Naive thymus-derived CD8-positive, alpha-beta T cell (primary cell): ENCODE measurements at regions not wholly inside any gene's neighbourhood (a gene's known extent, or its start where the extent isn't known, plus 50 kb on each side); places are given as distances from the start of the nearest gene placed in this dataset.
"Not testable (repeated sequence)": the region's sequence is repeated elsewhere in the genome, so short reads cannot be mapped to it uniquely, and the experiment has no call there.

Source experiments
- ATAC-seq, 2 donors: fragments of 150-1000 bp; cut with Tn5 transposase in 1 of 2; sonication (Bioruptor Pico), chemical (Tn5 transposase) in 1 of 2; 1 replicate in 1 of 2; 2 replicates in 1 of 2; pipeline ENCODE4 v1.10.0; 2021; ENCODE audit warnings: mild to moderate bottlenecking in 2 of 2, moderate library complexity in 2 of 2
- POLR2A ChIA-PET: fragments of 350-600 bp; sonication (Branson Sonifier 250); formaldehyde crosslinking; loops from one replicate; lab custom pipeline; 2021; ENCODE audit warnings: antibody characterized with exemption; lab: Charles Lee
- DNase-seq, 10 donors: peaks; one replicate each; pipeline versions ENCODE4 v3.0.0 to v3.0.0-alpha.2; 2020 to 2022
- H3K27ac Mint-ChIP-seq, 10 donors: one replicate each; pipeline ENCODE4 v1.8.0; 2020 to 2022; ENCODE audit warnings: mild to moderate bottlenecking in 10 of 10, mixed read lengths in 10 of 10, moderate library complexity in 4 of 10, inconsistent platforms in 1 of 10
- H3K27me3 Mint-ChIP-seq, 5 donors: one replicate each; pipeline ENCODE4 v1.8.0; 2021 to 2022; ENCODE audit warnings: mixed read lengths in 5 of 5
- H3K36me3 Mint-ChIP-seq, 3 donors: one replicate each; pipeline ENCODE4 v1.8.0; 2020 to 2022; ENCODE audit warnings: mixed read lengths in 3 of 3, mild to moderate bottlenecking in 2 of 3, inconsistent platforms in 1 of 3
- H3K4me1 Mint-ChIP-seq, 4 donors: one replicate each; pipeline ENCODE4 v1.8.0; 2021 to 2022; ENCODE audit warnings: mixed read lengths in 4 of 4
- H3K4me3 Mint-ChIP-seq, 10 donors: one replicate each; pipeline ENCODE4 v1.8.0; 2020 to 2022; ENCODE audit warnings: mild to moderate bottlenecking in 10 of 10, mixed read lengths in 10 of 10, moderate library complexity in 6 of 10, inconsistent platforms in 1 of 10
- H3K9me3 Mint-ChIP-seq, 9 donors: one replicate each; pipeline ENCODE4 v1.8.0; 2020 to 2022; ENCODE audit warnings: mixed read lengths in 9 of 9, mild to moderate bottlenecking in 3 of 9, inconsistent platforms in 1 of 9, moderate library complexity in 1 of 9

DNA sequence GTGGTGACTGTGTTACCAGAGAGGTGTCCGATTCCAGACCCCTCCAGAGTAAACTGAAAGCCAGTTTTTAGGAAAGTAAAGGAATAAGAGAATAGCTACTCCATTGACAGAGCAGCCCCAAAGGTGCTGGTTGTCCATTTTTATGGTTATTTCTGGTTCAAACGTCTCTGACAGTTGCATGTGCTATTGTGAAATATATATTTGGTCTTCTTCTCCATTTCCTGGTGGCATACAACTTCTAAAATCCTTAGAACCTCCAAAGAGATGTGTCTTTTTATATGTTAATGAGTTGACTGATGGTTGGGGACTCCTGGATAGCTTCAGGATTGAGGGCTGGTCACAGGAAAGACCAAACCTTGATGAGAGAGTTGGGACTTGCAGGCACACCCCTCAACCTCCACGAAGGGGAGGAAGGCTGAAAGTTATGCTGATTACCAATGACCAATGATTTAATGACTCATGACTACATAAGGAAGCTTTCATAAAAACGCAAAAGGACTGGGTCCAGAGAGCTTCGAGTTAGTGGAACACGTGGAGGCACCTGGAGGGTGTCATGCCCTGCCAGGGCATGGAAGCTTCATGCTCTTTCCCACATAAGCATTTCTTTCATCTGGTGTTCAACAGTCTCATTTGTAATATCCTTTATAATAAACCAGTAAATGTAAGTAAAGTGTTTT lies 100.7 kb downstream of the SLC16A1 start:
- no peaks in the 10 kb centered on the region for H3K36me3 Mint-ChIP-seq
- H3K4me3 Mint-ChIP-seq: peak overlapping the region in 1 of 10 donors; percentile 32
- H3K4me1 Mint-ChIP-seq: peaks cover 0 to 5% (median 0%) of the 10 kb centered on the region in 4 donors
- no peak for DNase-seq
- H3K9me3 Mint-ChIP-seq: no peaks in the 10 kb centered on the region
- no peak overlapping the region for H3K27ac Mint-ChIP-seq
- POLR2A ChIA-PET: no interaction called here
- no peak for ATAC-seq
- H3K27me3 Mint-ChIP-seq: peaks cover 11 to 43% (median 25%) of the 10 kb centered on the region in 5 donors

DNA sequence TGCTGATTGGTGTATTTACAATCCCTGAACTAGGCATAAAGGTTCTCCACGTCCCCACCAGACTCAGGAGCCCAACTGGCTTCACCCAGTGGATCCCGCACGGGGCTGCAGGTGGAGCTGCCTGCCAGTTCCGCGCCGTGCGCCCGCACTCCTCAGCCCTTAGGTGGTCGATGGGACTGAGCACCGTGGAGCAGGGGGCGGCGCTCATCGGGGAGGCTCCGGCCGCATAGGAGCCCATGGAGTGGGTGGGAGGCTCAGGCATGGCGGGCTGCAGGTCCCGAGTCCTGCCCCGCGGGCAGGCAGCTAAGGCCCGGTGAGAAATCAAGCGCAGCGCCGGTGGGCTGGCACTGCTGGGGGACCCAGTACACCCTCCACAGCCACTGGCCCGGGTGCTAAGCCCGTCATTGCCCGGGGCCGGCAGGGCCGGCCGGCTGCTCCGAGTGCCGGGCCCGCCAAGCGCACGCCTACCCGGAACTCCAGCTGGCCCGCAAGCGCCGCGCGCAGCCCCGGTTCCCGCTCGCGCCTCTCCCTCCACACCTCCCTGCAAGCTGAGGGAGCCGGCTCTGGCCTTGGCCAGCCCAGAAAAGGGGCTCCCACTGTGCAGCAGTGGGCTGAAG lies 101.5 kb downstream of the SLC16A1 start:
- H3K27ac Mint-ChIP-seq, DNase-seq, H3K9me3 Mint-ChIP-seq, ATAC-seq, H3K4me1 Mint-ChIP-seq, POLR2A ChIA-PET, H3K36me3 Mint-ChIP-seq: not testable (repeated sequence)
- Mint-ChIP-seq H3K27me3 (peaks cover 12 to 51% (median 31%) of the 10 kb centered on the region in 5 donors), H3K4me3 (peak overlapping the region in 1 of 10 donors; percentile 32)

DNA sequence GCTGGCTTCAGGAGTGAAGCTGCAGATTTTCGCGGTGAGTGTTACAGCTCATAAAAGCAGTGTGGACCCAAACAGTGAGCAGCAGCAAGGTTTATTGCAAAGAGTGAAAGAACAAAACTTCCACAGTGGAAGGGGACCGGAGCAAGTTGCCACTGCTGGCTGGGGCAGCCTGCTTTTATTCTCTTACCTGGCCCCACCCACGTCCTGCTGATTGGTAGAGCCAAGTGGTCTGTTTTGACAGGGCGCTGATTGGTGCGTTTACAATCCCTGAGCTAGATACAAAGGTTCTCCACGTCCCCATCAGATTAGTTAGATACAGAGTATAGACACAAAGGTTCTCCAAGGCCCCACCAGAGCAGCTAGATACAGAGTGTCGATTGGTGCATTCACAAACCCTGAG lies 102.1 kb downstream of the SLC16A1 start:
- H3K27ac Mint-ChIP-seq, ATAC-seq, POLR2A ChIA-PET, H3K4me1 Mint-ChIP-seq, DNase-seq, H3K36me3 Mint-ChIP-seq, H3K9me3 Mint-ChIP-seq: not testable (repeated sequence)
- Mint-ChIP-seq H3K4me3 (peak overlapping the region in 1 of 10 donors; percentile 9), H3K27me3 (peaks cover 14 to 57% (median 33%) of the 10 kb centered on the region in 5 donors)

DNA sequence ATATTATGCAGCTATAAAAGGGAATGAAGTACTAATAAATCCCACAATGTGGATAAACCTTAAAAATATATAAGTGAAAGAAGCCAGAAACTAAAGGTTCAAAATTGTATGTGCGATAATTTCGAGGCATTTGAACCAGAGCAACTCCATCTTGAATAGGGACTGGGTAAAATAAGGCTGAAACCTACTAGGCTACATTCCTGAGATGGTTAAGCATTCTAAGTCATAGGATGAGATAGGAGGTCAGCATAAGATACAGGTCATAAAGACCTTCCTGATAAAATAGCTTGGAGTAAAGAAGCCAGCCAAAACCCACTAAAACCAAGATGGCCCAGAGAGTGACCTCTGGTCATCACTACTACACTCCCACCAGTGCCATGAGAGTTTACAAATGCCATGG lies 103.1 kb downstream of the SLC16A1 start:
- Mint-ChIP-seq H3K9me3 (peaks cover 0 to 1% (median 0%) of the 10 kb centered on the region in 9 donors), H3K27me3 (peaks cover 14 to 66% (median 33%) of the 10 kb centered on the region in 5 donors), H3K4me1 (peaks cover 0 to 9% (median under 1%) of the 10 kb centered on the region in 4 donors), H3K27ac (no peak overlapping the region), H3K4me3 (no peak overlapping the region), H3K36me3 (no peaks in the 10 kb centered on the region)
- POLR2A ChIA-PET: no interaction called here
- no peak for ATAC-seq
- DNase-seq: no peak

DNA sequence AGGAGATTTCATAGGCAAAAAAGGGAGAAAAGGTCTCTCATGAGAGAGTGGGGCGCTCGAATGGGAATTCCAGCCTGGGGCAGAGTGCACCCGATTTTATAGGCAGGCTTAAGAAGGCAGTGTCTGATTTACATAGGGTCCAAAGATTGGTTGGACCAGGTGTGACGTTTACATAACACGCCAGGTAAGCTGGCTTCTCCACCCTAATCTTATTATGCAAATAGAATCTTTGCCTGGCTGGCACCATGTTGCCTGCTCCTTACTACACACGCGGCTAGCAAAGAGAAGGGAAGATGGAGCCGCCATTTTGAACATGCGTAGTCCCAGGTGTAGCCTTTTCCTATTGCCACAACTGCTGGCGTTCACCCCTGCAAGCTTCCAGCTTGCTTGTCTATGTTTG lies 103.7 kb downstream of the SLC16A1 start:
- peaks cover 0 to 9% (median under 1%) of the 10 kb centered on the region in 4 donors for H3K4me1 Mint-ChIP-seq
- H3K36me3 Mint-ChIP-seq: no peaks in the 10 kb centered on the region
- H3K27me3 Mint-ChIP-seq: peaks cover 13 to 66% (median 33%) of the 10 kb centered on the region in 5 donors
- POLR2A ChIA-PET: no interaction called here
- peaks cover 0 to 1% (median 0%) of the 10 kb centered on the region in 9 donors for H3K9me3 Mint-ChIP-seq
- no peak overlapping the region for H3K4me3 Mint-ChIP-seq
- DNase-seq: no peak
- ATAC-seq: no peak
- H3K27ac Mint-ChIP-seq: no peak overlapping the region

DNA sequence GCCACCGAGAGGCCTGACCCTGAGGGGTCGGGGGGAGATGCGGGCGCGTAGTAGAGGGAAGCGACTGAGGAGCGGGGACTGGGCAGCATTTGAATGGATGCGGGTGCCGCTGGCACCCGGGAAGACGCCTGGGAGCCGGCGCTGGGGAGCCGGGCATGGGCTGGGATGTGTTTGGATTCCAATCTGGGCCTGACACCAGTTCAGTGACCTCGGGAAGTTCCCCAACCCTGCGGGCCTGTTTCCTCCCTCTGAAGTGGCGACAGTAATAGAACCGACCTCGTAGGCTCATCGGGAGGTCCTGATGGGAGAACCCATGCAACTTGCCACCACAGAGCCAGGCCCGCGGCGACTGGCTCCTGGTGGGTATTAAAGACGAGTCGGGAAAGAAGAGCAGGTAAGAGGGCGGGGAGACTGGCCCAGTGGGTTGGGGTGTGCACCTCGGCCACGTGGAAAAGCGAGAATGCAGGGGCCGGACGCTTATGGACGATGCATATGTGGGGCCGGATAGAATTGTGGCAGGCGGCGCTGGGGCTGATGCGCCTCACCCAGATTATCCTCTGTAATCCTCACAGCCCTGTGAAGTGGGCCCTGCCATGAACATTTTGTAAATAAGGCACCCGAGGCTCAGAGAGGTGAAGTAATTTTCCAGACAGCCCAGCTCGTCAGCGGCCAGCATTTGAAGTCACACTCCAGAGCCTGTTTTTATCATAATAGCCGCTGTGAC lies 105.8 kb downstream of the SLC16A1 start:
- POLR2A ChIA-PET: no interaction called here
- Mint-ChIP-seq H3K9me3 (peaks cover 0 to 1% (median 0%) of the 10 kb centered on the region in 9 donors), H3K27ac (peak overlapping the region in 1 of 10 donors; percentile 41), H3K27me3 (peaks cover 14 to 61% (median 32%) of the 10 kb centered on the region in 5 donors), H3K4me3 (peak overlapping the region in 4 of 10 donors; percentile 14 to 41 (median 28)), H3K36me3 (no peaks in the 10 kb centered on the region), H3K4me1 (peaks cover 0 to 9% (median under 1%) of the 10 kb centered on the region in 4 donors)
- ATAC-seq: no peak
- no peak for DNase-seq

DNA sequence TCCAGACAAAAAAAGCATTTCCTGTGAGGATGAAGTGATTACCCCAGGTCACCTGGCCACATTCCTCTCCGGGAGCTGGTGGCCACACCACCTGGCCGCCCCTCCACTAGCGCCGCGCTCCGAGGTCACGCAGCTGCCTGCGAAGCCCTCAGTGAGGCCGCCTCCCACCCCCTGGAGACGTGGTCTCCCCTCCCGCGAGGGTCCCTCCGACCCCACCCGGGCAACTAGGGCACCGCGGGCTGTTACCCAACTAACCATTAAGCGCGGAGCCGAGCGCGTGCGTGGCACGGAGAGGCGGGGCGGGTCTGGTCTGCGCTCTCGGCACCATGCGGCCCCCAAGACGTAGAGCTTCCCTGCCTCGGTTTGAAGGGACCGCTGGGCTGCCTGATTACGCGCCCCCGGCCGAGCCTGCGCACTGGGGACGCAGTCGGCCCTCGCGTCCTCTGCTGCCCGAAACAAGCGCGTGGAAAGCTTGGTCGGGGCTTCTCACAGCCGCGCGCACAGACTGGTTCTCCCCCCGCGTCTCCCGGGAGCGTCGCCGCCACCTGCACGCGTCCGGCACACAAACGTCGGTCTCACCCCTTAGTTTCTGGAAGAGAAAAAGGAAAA lies 106.5 kb downstream of the SLC16A1 start:
- Mint-ChIP-seq H3K4me3 (peak overlapping the region in 2 of 10 donors; percentile 28 to 29), H3K27me3 (peaks cover 13 to 56% (median 31%) of the 10 kb centered on the region in 5 donors), H3K9me3 (peaks cover 0 to 1% (median 0%) of the 10 kb centered on the region in 9 donors), H3K36me3 (no peaks in the 10 kb centered on the region), H3K27ac (no peak overlapping the region), H3K4me1 (peaks cover 0 to 8% (median under 1%) of the 10 kb centered on the region in 4 donors)
- no peak for ATAC-seq
- DNase-seq: no peak
- POLR2A ChIA-PET: no interaction called here

DNA sequence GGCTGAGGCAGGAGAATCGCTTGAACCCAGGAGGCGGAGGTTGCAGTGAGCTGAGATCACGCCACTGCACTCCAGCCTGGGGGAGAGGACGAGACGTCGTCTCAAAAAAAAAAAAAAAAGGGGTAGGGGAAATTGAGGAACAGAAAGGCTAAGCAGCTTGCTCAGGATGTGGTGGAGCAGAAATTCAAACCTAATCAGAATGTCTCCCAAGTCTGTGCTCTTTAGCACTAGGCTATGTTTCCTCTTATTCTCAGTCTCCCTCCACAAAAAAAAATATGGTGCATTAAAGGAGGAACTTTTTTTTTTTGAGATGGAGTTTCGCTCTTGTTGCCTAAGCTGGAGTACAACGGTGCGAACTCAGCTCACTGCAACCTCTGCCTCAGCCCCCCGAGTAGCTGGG lies 114.2 kb downstream of the SLC16A1 start:
- H3K27me3 Mint-ChIP-seq: peaks cover 7 to 25% (median 15%) of the 10 kb centered on the region in 5 donors
- peak overlapping the region in 1 of 10 donors; percentile 24 for H3K4me3 Mint-ChIP-seq
- no peak for DNase-seq
- no peaks in the 10 kb centered on the region for H3K36me3 Mint-ChIP-seq
- POLR2A ChIA-PET: no interaction called here
- H3K27ac Mint-ChIP-seq: no peak overlapping the region
- H3K4me1 Mint-ChIP-seq: peaks cover 4 to 28% (median 13%) of the 10 kb centered on the region in 4 donors
- no peak for ATAC-seq
- H3K9me3 Mint-ChIP-seq: no peaks in the 10 kb centered on the region

DNA sequence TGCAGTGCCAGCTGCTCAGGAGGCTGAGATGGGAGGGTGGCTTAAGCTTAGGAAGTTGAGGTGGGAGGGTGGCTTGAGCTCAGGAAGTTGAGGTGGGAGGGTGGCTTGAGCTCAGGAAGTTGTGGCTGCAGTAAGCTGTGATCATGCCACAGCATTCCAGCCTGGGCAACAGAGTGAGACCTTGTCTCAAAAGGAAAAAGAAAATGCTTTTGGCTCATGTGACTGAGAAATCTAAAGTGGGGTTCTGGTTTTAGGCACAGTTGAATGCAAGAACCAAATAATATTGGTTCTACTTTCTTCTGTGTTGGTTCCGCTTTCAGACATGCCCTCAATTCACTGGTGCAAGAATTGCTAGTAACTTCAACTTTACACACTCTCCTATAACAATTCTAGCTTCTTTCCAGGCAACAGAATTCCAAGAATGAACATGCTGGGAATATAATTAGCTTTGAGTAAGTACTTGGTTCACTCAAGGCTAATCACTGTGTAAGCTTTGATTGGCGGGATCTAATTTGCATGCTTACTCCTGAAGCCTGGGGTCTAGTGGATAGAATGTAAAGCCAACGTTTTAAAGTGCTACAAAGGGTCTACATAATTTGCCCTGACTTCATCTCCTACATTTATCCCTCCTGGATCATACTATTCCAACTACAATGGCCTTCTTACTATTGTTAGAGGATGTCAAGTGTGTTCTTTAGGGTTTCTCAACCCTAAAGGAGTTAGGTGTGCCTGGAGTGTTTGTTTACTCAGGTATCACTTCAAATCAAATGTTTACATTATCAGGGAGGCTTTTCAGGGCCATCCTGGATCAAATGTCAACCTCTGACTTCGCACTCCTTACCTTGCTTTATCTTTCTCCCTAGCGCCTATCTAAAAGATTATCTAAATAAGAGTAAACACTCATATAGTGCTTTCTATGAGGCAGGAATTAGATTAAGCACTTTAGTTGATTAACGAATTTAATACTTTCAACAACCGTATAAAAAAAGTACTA lies 115.1 kb downstream of the SLC16A1 start:
- Mint-ChIP-seq H3K4me1 (peaks cover 4 to 28% (median 13%) of the 10 kb centered on the region in 4 donors), H3K27ac (peak overlapping the region in 2 of 10 donors; percentile 50 to 66), H3K4me3 (peak overlapping the region in 5 of 10 donors; percentile 4 to 61 (median 14)), H3K27me3 (peaks cover 7 to 25% (median 15%) of the 10 kb centered on the region in 5 donors), H3K36me3 (no peaks in the 10 kb centered on the region), H3K9me3 (no peaks in the 10 kb centered on the region)
- ATAC-seq: no peak
- DNase-seq: no peak
- POLR2A ChIA-PET: no interaction called here

DNA sequence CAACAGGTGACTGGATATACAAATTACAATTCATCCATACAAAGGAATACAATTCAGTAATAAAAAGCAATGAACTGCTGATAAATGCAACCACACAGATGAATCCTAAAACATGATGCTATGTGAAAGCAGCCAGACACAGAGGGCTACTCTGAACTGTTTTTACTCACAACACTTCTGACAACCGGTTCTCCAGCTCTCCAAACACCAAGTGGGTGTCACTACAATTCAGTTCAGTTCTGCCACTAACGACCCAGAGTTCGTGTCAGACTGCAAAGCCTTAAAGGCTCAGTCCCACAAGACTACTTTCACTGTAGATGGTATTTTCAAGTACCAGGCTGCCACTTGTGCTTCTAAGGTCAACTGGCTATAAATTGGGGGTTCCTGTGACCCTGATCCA lies 119.4 kb downstream of the SLC16A1 start:
- no peaks in the 10 kb centered on the region for H3K9me3 Mint-ChIP-seq
- H3K4me1 Mint-ChIP-seq: peaks cover 4 to 17% (median 13%) of the 10 kb centered on the region in 4 donors
- no peak for DNase-seq
- H3K4me3 Mint-ChIP-seq: no peak overlapping the region
- H3K36me3 Mint-ChIP-seq: no peaks in the 10 kb centered on the region
- POLR2A ChIA-PET: no interaction called here
- H3K27me3 Mint-ChIP-seq: peaks cover 3 to 20% (median 3%) of the 10 kb centered on the region in 5 donors
- peak overlapping the region in 1 of 10 donors; percentile 5 for H3K27ac Mint-ChIP-seq
- no peak for ATAC-seq

DNA sequence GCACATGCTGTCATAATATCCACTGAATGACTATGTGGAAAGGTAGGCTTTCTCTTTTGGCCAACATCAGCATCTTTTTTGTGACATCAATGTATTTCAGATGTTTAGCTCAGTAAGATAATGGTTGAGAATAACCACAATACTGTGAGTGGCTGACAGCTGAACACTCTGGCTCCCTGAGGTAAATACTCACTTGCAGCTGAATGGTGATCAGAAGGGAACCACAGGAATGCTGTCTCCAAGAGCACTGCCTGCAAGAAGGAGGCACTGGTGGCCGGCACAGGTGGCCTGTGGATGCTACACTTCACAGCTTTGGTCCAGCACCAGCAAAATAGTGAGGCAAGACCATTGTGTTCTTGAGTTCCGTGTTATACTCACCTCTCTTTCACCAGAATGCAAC lies 118.7 kb upstream of the PPM1J start:
- ATAC-seq (no peak), DNase-seq (no peak)
- H3K4me1 Mint-ChIP-seq: no peaks in the 10 kb centered on the region
- peaks cover 0 to 9% (median 3%) of the 10 kb centered on the region in 5 donors for H3K27me3 Mint-ChIP-seq
- POLR2A ChIA-PET: no interaction called here
- H3K27ac Mint-ChIP-seq: no peak overlapping the region
- H3K36me3 Mint-ChIP-seq: no peaks in the 10 kb centered on the region
- H3K9me3 Mint-ChIP-seq: no peaks in the 10 kb centered on the region
- H3K4me3 Mint-ChIP-seq: no peak overlapping the region

DNA sequence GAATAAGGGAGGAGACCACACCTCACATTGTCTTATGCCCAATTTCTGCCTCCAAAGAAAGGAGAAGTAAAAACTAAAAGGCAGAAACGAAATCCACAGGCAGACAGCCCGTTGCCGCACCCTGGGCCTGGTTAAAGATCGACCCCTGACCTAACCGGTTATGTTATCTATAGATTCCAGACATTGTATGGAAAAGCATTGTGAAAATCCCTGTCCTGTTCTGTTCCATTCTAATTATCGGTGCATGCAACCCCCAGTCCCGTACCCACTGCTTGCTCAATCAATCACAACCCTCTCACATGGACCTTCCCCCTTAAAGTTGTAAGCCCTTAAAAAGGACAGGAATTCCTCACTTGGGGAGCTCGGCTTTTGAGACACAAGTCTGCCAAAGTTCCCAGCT lies 117.1 kb upstream of the PPM1J start:
- H3K27me3 Mint-ChIP-seq, H3K4me3 Mint-ChIP-seq, H3K4me1 Mint-ChIP-seq, H3K9me3 Mint-ChIP-seq, H3K27ac Mint-ChIP-seq, POLR2A ChIA-PET, ATAC-seq, DNase-seq, H3K36me3 Mint-ChIP-seq: not testable (repeated sequence)
